ENCODE measurements at regions not wholly inside any gene's neighbourhood (a gene's known extent, or its start where the extent isn't known, plus 50 kb on each side); places are given as distances from the start of the nearest gene placed in this dataset.

DNA sequence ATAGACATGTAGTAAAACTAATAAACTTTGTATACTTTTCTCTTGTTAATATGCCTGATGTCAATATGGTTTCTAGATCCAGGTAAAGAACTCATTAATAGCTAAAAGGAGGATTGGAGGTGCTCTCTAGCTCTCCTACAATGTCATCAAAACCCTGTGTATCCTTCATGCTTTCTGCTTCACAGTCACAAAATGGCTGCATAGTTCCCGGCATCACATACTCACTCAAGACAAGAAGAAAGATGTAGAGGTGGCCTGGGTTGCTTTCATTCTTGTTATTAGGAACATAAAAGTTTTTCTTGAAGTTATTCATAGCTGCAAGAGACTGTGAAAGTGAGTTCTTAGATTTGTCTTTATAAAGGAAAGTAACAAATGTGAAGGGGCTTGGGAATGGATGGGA is 149.7 kb upstream of the EEPD1 start:
- H3K4me1 ChIP-seq (ENCODE audit: control insufficient read depth, low read length) = no peaks in the 10 kb centered on the region
- H3K79me2 ChIP-seq (ENCODE audit: control insufficient read depth, low read length) = no peaks in the 10 kb centered on the region
- H3K4me3 ChIP-seq (ENCODE audit: low read length) = no peak overlapping the region
- H3K36me3 ChIP-seq (ENCODE audit: control insufficient read depth, low read length) = no peaks in the 10 kb centered on the region
- H3K4me2 ChIP-seq (ENCODE audit: low read length) = no peak overlapping the region
- TF ChIP-seq EZH2phosphoT487 (IDR thresholded peaks at IDR 0.05; ENCODE audit: borderline replicate concordance, low read length) = no peak
- TF ChIP-seq, protein P1, sequence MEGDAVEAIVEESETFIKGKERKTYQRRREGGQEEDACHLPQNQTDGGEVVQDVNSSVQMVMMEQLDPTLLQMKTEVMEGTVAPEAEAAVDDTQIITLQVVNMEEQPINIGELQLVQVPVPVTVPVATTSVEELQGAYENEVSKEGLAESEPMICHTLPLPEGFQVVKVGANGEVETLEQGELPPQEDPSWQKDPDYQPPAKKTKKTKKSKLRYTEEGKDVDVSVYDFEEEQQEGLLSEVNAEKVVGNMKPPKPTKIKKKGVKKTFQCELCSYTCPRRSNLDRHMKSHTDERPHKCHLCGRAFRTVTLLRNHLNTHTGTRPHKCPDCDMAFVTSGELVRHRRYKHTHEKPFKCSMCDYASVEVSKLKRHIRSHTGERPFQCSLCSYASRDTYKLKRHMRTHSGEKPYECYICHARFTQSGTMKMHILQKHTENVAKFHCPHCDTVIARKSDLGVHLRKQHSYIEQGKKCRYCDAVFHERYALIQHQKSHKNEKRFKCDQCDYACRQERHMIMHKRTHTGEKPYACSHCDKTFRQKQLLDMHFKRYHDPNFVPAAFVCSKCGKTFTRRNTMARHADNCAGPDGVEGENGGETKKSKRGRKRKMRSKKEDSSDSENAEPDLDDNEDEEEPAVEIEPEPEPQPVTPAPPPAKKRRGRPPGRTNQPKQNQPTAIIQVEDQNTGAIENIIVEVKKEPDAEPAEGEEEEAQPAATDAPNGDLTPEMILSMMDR (IDR thresholded peaks at IDR 0.05; ENCODE audit: low read depth, low read length, poor library complexity, severe bottlenecking) = no peak
- no peaks in the 10 kb centered on the region for H3K9me3 ChIP-seq (ENCODE audit: control insufficient read depth, insufficient read depth, low read length)
- H3K27ac ChIP-seq (ENCODE audit: low read depth, low read length) = no peak overlapping the region
- H4K20me1 ChIP-seq (ENCODE audit: control insufficient read depth, insufficient read depth, low read depth, low read length) = no peaks in the 10 kb centered on the region
- H3K27me3 ChIP-seq (ENCODE audit: control insufficient read depth, low read length) = no peaks in the 10 kb centered on the region
- no peaks in the 10 kb centered on the region for H3K9me2 ChIP-seq (replicated peaks; ENCODE audit: control insufficient read depth, low read length)
- H3F3A ChIP-seq (ENCODE audit: control insufficient read depth, insufficient read depth) = no peaks in the 10 kb centered on the region

DNA sequence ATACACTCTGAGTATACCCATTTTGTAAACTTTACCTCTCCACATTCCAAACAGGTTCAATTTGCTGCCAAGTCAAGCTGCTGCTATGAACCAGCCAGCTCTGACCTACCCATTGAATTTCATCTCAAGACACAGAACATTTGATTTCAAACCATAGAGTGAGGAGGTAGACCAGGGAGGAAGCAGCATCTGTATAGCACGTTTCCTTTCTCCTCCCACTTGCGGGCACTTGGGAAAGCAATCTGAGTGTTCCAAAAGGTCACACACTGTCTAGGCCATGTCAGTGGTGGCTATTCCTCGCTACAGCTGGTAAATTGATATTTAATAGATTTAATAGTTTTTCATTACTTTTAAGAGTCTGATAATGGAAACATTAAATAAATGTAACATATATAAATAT is 147.8 kb upstream of the EEPD1 start:
- Histone ChIP-seq H3K36me3 (ENCODE audit: control insufficient read depth, low read length) (no peaks in the 10 kb centered on the region), H3K4me1 (ENCODE audit: control insufficient read depth, low read length) (no peaks in the 10 kb centered on the region), H3K79me2 (ENCODE audit: control insufficient read depth, low read length) (no peaks in the 10 kb centered on the region), H3K27me3 (ENCODE audit: control insufficient read depth, low read length) (no peaks in the 10 kb centered on the region), H3K4me2 (ENCODE audit: low read length) (no peak overlapping the region), H3K27ac (ENCODE audit: low read depth, low read length) (no peak overlapping the region), H3K9me2 (replicated peaks; ENCODE audit: control insufficient read depth, low read length) (no peaks in the 10 kb centered on the region), H4K20me1 (ENCODE audit: control insufficient read depth, insufficient read depth, low read depth, low read length) (no peaks in the 10 kb centered on the region), H3F3A (ENCODE audit: control insufficient read depth, insufficient read depth) (no peaks in the 10 kb centered on the region), H3K4me3 (ENCODE audit: low read length) (no peak overlapping the region), H3K9me3 (ENCODE audit: control insufficient read depth, insufficient read depth, low read length) (no peaks in the 10 kb centered on the region)
- TF ChIP-seq, protein P1 (IDR thresholded peaks at IDR 0.05; ENCODE audit: low read depth, low read length, poor library complexity, severe bottlenecking) = no peak
- no peak for TF ChIP-seq EZH2phosphoT487 (IDR thresholded peaks at IDR 0.05; ENCODE audit: borderline replicate concordance, low read length)

DNA sequence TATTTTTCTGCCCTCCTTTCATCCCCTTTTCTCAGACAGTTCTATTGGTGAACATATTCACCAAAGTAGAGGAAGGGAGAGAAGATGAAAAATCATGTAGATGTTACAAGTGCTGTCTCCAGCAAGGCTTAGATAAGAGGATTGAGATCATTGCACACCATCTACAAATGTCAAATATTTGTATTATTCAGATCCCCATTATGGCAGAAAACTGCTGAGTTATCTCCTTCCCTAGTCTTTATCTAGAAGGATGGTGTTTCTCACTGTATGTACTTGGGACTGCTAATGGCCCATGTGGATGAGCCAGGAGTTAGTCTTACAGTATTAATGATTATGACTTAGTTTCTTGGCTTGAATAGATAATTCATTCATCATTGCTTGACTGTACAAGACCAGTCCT is 147.2 kb upstream of the EEPD1 start:
- Histone ChIP-seq H3K4me2 (ENCODE audit: low read length) (no peak overlapping the region), H4K20me1 (ENCODE audit: control insufficient read depth, insufficient read depth, low read depth, low read length) (no peaks in the 10 kb centered on the region), H3F3A (ENCODE audit: control insufficient read depth, insufficient read depth) (no peaks in the 10 kb centered on the region), H3K36me3 (ENCODE audit: control insufficient read depth, low read length) (no peaks in the 10 kb centered on the region), H3K4me1 (ENCODE audit: control insufficient read depth, low read length) (no peaks in the 10 kb centered on the region), H3K27ac (ENCODE audit: low read depth, low read length) (no peak overlapping the region), H3K4me3 (ENCODE audit: low read length) (no peak overlapping the region), H3K79me2 (ENCODE audit: control insufficient read depth, low read length) (no peaks in the 10 kb centered on the region), H3K27me3 (ENCODE audit: control insufficient read depth, low read length) (no peaks in the 10 kb centered on the region), H3K9me2 (replicated peaks; ENCODE audit: control insufficient read depth, low read length) (no peaks in the 10 kb centered on the region), H3K9me3 (ENCODE audit: control insufficient read depth, insufficient read depth, low read length) (no peaks in the 10 kb centered on the region)
- TF ChIP-seq, protein P1 (IDR thresholded peaks at IDR 0.05; ENCODE audit: low read depth, low read length, poor library complexity, severe bottlenecking) = no peak

All from DOHH2 (cell line).